ENCODE measurements at regions not wholly inside any gene's neighbourhood (a gene's known extent, or its start where the extent isn't known, plus 50 kb on each side); places are given as distances from the start of the nearest gene placed in this dataset.
A peak's percentile ranks its signal among the peaks of the same experiment; 100 is the strongest.

- TF ChIP-seq ZNF646 (CRISPR knock-in tag; IDR thresholded peaks at IDR 0.05) (no peak), ESRRA (CRISPR knock-in tag; IDR thresholded peaks at IDR 0.05; ENCODE audit: low read depth) (no peak), CBFB (CRISPR knock-in tag; IDR thresholded peaks at IDR 0.05) (no peak), SMC3 (IDR thresholded peaks at IDR 0.05; ENCODE audit: low read length) (peak; percentile 80), HMG20B (CRISPR knock-in tag; conservative IDR thresholded peaks at IDR 0.05) (no peak), ZNF138 (CRISPR knock-in tag; IDR thresholded peaks at IDR 0.05; ENCODE audit: low read depth) (no peak), NFKBIZ (CRISPR knock-in tag; IDR thresholded peaks at IDR 0.05) (no peak), ZNF367 (CRISPR knock-in tag; IDR thresholded peaks at IDR 0.05; ENCODE audit: borderline replicate concordance) (no peak), KLF15 (CRISPR knock-in tag; IDR thresholded peaks at IDR 0.05; ENCODE audit: borderline replicate concordance) (no peak), ZSCAN20 (CRISPR knock-in tag; IDR thresholded peaks at IDR 0.05; ENCODE audit: borderline replicate concordance) (no peak), ZNF768 (CRISPR knock-in tag; IDR thresholded peaks at IDR 0.05) (0 out of 2 replicates have a peak, but pooled peaks have one; percentile 17), HNRNPL (IDR thresholded peaks at IDR 0.05; ENCODE audit: low read depth, low read length) (no peak), NFYC (CRISPR knock-in tag; IDR thresholded peaks at IDR 0.05) (no peak), MATR3 (CRISPR knock-in tag; IDR thresholded peaks at IDR 0.05) (0 out of 2 replicates have a peak, but pooled peaks have one; percentile 50), XRCC5 (optimal IDR thresholded peaks at IDR 0.05; ENCODE audit: low read length) (peak; percentile 74), ZNF674 (CRISPR knock-in tag; IDR thresholded peaks at IDR 0.05; ENCODE audit: low read depth) (no peak), ZNF788 (CRISPR knock-in tag; IDR thresholded peaks at IDR 0.05; ENCODE audit: borderline replicate concordance) (0 out of 2 replicates have a peak, but pooled peaks have one; percentile 37), ELF3 (CRISPR knock-in tag; IDR thresholded peaks at IDR 0.05) (no peak), TOE1 (CRISPR knock-in tag; IDR thresholded peaks at IDR 0.05) (no peak), ARNT2 (CRISPR knock-in tag; IDR thresholded peaks at IDR 0.05; ENCODE audit: low read depth) (0 out of 2 replicates have a peak, but pooled peaks have one; percentile 38)
- TF ChIP-seq, protein P1, sequence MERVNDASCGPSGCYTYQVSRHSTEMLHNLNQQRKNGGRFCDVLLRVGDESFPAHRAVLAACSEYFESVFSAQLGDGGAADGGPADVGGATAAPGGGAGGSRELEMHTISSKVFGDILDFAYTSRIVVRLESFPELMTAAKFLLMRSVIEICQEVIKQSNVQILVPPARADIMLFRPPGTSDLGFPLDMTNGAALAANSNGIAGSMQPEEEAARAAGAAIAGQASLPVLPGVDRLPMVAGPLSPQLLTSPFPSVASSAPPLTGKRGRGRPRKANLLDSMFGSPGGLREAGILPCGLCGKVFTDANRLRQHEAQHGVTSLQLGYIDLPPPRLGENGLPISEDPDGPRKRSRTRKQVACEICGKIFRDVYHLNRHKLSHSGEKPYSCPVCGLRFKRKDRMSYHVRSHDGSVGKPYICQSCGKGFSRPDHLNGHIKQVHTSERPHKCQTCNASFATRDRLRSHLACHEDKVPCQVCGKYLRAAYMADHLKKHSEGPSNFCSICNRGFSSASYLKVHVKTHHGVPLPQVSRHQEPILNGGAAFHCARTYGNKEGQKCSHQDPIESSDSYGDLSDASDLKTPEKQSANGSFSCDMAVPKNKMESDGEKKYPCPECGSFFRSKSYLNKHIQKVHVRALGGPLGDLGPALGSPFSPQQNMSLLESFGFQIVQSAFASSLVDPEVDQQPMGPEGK (CRISPR knock-in tag; IDR thresholded peaks at IDR 0.05) = no peak
- TF ChIP-seq, protein P2, sequence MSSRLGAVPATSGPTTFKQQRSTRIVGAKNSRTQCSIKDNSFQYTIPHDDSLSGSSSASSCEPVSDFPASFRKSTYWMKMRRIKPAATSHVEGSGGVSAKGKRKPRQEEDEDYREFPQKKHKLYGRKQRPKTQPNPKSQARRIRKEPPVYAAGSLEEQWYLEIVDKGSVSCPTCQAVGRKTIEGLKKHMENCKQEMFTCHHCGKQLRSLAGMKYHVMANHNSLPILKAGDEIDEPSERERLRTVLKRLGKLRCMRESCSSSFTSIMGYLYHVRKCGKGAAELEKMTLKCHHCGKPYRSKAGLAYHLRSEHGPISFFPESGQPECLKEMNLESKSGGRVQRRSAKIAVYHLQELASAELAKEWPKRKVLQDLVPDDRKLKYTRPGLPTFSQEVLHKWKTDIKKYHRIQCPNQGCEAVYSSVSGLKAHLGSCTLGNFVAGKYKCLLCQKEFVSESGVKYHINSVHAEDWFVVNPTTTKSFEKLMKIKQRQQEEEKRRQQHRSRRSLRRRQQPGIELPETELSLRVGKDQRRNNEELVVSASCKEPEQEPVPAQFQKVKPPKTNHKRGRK (CRISPR knock-in tag; IDR thresholded peaks at IDR 0.05) = no peak
Observed at GRCh38 chr14:24710403-24711112, 76.6 kb upstream of the GZMB start (continued).

Data from HepG2 (cell line).